ENCODE measurements at regions not wholly inside any gene's neighbourhood (a gene's known extent, or its start where the extent isn't known, plus 50 kb on each side); places are given as distances from the start of the nearest gene placed in this dataset.
"Not testable (repeated sequence)": the region's sequence is repeated elsewhere in the genome, so short reads cannot be mapped to it uniquely, and the experiment has no call there.

- DNase-seq (ENCODE audit: low read depth in 4 of 4, low spot score in 3 of 4), result no peak
Measured at GRCh38 chr5:67792891-67793290, 422.7 kb upstream of the PIK3R1 start.

- no peak for DNase-seq (ENCODE audit: low read depth in 4 of 4, low spot score in 3 of 4)
Measured at GRCh38 chr5:67790390-67790789, 425.2 kb upstream of the PIK3R1 start.

- DNase-seq (ENCODE audit: low read depth in 4 of 4, low spot score in 3 of 4), result not testable (repeated sequence)
Measured at GRCh38 chr5:67779893-67780623, 435.5 kb upstream of the PIK3R1 start.

- no peak for DNase-seq (ENCODE audit: low read depth in 4 of 4, low spot score in 3 of 4)
Measured at GRCh38 chr5:67774786-67775185, 440.8 kb upstream of the PIK3R1 start.

- DNase-seq (ENCODE audit: low read depth in 4 of 4, low spot score in 3 of 4), result no peak
Measured at GRCh38 chr5:67774267-67774552, 441.3 kb upstream of the PIK3R1 start.

GRCh38 chr5:67773411-67774266 is 441.9 kb upstream of the PIK3R1 start:
- no peak for DNase-seq (ENCODE audit: low read depth in 4 of 4, low spot score in 3 of 4)

- DNase-seq (ENCODE audit: low read depth in 4 of 4, low spot score in 3 of 4), result no peak
Measured at GRCh38 chr5:67771791-67772190, 443.8 kb upstream of the PIK3R1 start.

- no peak for DNase-seq (ENCODE audit: low read depth in 4 of 4, low spot score in 3 of 4)
Measured at GRCh38 chr5:67771221-67771620, 444.3 kb upstream of the PIK3R1 start.

GRCh38 chr5:67770431-67771025 is 445.0 kb upstream of the PIK3R1 start:
- no peak for DNase-seq (ENCODE audit: low read depth in 4 of 4, low spot score in 3 of 4)

- no peak for DNase-seq (ENCODE audit: low read depth in 4 of 4, low spot score in 3 of 4)
Measured at GRCh38 chr5:67765697-67766096, 449.9 kb upstream of the PIK3R1 start.

GRCh38 chr5:67757771-67758170 is 457.8 kb upstream of the PIK3R1 start:
- DNase-seq (ENCODE audit: low read depth in 4 of 4, low spot score in 3 of 4), result not testable (repeated sequence)

- DNase-seq (ENCODE audit: low read depth in 4 of 4, low spot score in 3 of 4), result no peak
Measured at GRCh38 chr5:67752357-67752708, 463.2 kb upstream of the PIK3R1 start.

GRCh38 chr5:67748165-67748690 is 467.3 kb upstream of the PIK3R1 start:
- no peak for DNase-seq (ENCODE audit: low read depth in 4 of 4, low spot score in 3 of 4)

GRCh38 chr5:67747096-67747495 is 468.5 kb upstream of the PIK3R1 start:
- DNase-seq (ENCODE audit: low read depth in 4 of 4, low spot score in 3 of 4), result no peak

GRCh38 chr5:67746608-67747007 is 468.9 kb upstream of the PIK3R1 start:
- DNase-seq (ENCODE audit: low read depth in 4 of 4, low spot score in 3 of 4), result not testable (repeated sequence)

- no peak for DNase-seq (ENCODE audit: low read depth in 4 of 4, low spot score in 3 of 4)
Measured at GRCh38 chr5:67746103-67746502, 469.5 kb upstream of the PIK3R1 start.

- DNase-seq (ENCODE audit: low read depth in 4 of 4, low spot score in 3 of 4), result no peak
Measured at GRCh38 chr5:67732921-67733320, 482.6 kb upstream of the PIK3R1 start.

GRCh38 chr5:67732471-67732870 is 483.1 kb upstream of the PIK3R1 start:
- no peak for DNase-seq (ENCODE audit: low read depth in 4 of 4, low spot score in 3 of 4)

GRCh38 chr5:67731886-67732285 is 483.7 kb upstream of the PIK3R1 start:
- no peak for DNase-seq (ENCODE audit: low read depth in 4 of 4, low spot score in 3 of 4)

- no peak for DNase-seq (ENCODE audit: low read depth in 4 of 4, low spot score in 3 of 4)
Measured at GRCh38 chr5:67730917-67731474, 484.6 kb upstream of the PIK3R1 start.

GRCh38 chr5:67728326-67728890 is 487.1 kb upstream of the PIK3R1 start:
- no peak for DNase-seq (ENCODE audit: low read depth in 4 of 4, low spot score in 3 of 4)

Data from right renal pelvis (tissue), 4 donors.